GM19240 (cell line): ENCODE measurements at regions not wholly inside any gene's neighbourhood (a gene's known extent, or its start where the extent isn't known, plus 50 kb on each side); places are given as distances from the start of the nearest gene placed in this dataset.
"Not testable (repeated sequence)": the region's sequence is repeated elsewhere in the genome, so short reads cannot be mapped to it uniquely, and the experiment has no call there.

Source experiments
- DNase-seq: peaks from one replicate; pipeline ENCODE4 v3.0.0; 2011; ENCODE audit warnings: low spot score; ENCODE audit not compliant: insufficient read length

GRCh38 chr3:177804032-177804431 is 606.8 kb upstream of the TBL1XR1 start:
- no peak for DNase-seq

GRCh38 chr3:177804646-177805045 is 607.4 kb upstream of the TBL1XR1 start:
- no peak for DNase-seq

DNA sequence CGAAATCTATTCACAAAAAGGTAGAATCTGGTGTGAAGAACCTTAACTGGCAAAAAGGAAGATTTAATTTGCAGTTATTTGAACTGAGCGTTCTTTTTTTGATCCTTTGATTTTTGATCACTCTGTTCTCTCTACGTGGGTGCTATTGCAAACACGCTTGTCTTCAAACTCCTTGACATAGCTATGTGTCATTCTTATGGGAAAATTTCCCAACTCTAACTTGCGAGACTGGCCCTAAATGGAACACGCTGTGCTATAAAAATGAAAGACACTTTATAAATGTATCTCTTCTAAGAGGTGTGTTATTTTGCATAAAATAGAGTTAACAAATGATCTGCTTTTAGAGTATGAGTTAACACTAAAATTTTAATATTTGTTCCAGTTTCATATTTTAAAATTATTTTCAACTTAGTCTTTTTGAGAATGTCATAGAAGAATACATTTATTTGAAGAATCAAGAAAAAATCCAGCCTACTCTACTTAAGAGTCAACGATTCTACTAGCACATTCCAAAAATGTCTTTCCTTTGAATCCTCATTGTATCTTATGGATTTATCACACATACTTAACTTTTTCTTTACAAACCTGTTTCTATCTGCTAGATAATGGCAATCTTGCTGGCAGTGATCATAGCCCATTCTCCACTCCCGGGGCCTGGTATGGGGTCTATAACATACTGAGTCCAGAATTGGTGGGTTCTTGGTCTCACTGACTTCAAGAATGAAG is 610.0 kb upstream of the TBL1XR1 start:
- no peak for DNase-seq

DNA sequence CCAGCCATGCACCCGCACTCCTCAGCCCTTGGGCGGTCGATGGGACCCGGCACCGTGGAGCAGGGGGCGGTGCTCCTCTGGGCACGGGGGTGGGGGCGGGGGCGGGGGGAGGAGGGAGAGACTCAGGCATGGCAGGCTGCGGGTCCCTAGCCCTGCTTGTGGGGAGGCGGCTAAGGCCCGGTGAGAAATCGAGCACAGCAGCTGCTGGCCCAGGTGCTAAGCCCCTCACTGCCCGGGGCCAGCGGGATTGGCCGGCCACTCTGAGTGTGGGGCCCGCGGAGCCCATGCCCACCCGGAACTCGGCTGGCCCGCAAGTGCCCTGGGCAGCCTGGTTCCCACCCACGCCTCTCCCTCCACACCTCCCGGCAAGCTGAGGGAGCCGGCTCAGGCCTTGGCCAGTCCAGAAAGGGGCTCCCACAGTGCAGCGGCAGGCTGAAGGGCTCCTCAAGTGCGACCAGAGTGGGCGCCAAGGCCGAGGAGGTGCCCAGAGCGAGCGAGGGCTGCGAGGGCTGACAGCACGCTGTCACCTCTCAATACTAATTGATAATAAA is 611.7 kb upstream of the TBL1XR1 start:
- not testable (repeated sequence) for DNase-seq

DNA sequence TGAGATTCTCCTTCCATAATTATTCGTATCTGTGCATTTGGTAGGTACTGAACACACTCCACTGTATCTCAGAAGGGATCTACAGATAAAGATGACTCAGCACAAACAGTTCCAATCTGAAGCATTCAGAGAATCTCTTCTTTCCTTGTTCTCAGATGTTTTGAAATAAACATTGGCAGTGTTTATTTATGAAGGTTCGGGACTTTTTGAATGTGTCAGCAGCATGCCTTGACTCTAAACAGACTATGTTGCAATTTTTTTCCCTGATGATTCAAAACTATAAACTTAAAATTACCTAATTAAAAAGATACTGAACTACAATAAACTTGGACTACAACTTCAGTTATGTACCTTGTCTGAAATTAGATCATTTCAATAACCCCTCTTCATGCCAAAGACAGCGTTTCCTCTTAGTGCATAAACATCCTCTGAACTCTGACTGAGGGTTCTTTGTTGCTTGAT is 612.9 kb upstream of the TBL1XR1 start:
- DNase-seq, result no peak

DNA sequence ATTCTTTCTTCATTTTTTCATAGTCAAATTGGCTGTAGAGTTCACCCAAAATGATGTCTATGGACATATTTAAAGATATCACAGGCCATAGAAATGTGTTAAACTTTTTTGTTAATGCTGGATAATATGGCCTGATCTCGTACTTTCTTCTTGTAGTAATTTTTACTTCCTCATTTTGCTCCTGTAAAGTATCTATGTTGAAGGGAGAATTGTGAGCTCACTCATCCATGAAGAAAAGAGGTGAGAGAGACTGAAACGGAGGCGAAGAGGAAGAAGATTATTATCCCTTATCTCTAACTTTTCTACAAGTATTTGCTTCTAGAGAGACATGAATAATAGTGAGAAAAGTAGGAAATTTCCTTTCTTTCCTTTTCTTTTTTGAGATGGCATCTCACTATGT is 613.8 kb upstream of the TBL1XR1 start:
- DNase-seq, result no peak

- DNase-seq, result no peak
These were observed 614.6 kb upstream of the TBL1XR1 start for GRCh38 chr3:177811835-177812234.

DNA sequence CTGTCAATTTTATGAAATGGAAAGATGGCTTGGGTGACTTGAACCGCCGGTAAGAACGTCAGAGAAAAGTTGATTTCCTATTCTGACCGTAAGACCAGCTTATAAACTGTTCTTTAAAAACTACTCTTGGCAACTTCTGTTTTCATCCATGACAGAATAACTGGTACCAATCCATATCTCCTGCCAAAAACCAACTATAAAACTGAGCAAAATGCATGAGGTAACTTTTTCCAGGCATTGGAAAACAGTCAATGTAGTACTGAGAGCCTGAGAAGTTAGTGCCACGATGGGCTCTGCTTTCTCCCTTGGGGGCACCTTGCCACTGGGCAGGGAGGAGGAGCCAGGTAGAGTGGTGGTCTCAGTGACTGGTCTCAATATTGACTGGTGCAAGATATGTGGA is 615.2 kb upstream of the TBL1XR1 start:
- no peak for DNase-seq

DNA sequence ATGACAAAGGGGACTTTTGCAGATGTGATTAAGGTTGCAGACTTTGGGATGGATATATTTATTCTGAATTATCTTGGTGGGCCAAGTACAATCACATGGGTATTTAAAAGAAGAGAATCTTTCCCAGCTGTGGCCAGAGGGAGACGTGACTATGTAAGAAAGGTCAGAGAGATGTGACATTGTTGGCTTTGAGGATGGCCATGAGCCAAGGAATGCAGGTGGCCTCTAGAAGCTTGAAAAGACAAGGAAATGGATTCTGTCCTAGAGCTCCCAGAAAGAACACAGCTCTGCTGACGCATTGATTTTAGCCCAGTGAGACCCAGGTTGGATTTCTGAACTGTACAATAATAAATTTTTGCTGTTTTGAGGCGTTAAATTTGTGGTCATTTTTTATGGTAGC is 616.0 kb upstream of the TBL1XR1 start:
- no peak for DNase-seq

GRCh38 chr3:177816667-177817208 is 619.5 kb upstream of the TBL1XR1 start:
- no peak for DNase-seq

DNA sequence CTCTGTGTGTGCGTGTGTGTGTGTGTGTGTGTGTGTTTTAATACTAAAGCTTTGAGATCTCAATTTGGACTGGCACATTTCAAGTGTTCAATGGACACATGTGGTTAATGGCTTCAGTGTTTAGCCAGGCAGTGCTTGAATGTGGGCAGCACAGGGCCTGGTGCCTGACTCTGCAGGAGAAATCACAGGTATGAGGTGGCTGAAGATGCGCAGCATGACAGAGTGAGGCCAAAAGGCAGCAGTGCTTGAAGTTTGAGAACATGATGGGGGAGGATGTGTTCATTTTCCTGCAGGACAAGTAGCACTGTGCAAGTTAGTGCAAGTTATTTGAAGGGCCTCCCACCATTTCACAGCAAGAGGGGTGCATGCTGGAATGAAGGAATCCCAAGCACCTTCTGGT is 620.5 kb upstream of the TBL1XR1 start:
- no peak for DNase-seq

- no peak for DNase-seq
These were observed 621.5 kb upstream of the TBL1XR1 start for GRCh38 chr3:177818712-177819240.

DNA sequence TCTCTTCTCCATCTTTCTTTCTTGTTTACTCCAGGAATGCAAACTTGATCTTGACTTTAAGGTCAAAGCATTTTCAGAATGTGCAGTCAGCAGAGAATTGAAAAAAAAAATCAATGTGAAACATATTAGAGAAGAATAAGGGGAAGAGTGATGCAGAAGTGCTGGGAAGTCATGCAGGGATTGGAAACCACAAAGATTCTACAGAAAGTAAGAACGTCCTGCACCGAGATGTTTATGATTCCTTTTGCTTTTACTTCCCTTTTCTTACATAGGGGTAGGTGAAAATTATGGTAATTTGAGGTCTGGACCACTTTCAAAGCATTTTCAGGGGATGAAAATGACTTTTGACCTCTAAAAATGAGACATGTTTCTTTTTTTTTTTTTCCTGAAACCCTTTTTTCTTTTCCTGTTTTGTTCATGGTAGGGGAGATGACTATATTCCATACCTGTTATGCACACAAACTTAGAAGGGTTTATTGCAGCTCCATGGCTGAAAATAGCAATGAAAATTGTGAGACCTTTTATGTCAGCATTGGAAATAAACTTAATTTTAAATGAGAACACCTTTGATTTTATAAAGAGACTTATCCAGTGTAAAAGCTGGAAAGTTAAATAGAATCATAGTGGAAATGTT is 623.5 kb upstream of the TBL1XR1 start:
- peak; percentile 10 for DNase-seq

DNA sequence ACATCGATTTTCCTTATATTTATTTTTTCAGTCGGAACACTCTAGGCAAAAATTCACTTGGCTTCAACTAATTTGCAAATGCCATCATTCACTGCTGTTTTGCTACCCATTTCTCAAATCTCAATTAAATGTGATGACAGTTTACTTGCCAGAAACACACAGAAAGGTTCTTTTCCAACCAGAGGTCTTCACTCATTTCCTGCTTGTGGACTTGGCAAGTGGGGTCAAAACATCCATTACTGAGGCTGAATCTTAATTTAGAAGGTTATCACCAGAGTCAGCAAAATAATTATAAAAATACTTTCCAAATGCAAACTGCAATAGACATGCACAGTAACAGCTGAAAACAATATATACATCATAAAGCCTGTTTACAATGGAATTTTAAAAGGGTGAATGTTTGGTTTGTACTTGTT is 625.4 kb upstream of the TBL1XR1 start:
- no peak for DNase-seq

- DNase-seq, result no peak
These were observed 626.5 kb upstream of the TBL1XR1 start for GRCh38 chr3:177823701-177824189.

- no peak for DNase-seq
These were observed 627.0 kb upstream of the TBL1XR1 start for GRCh38 chr3:177824190-177824786.

DNA sequence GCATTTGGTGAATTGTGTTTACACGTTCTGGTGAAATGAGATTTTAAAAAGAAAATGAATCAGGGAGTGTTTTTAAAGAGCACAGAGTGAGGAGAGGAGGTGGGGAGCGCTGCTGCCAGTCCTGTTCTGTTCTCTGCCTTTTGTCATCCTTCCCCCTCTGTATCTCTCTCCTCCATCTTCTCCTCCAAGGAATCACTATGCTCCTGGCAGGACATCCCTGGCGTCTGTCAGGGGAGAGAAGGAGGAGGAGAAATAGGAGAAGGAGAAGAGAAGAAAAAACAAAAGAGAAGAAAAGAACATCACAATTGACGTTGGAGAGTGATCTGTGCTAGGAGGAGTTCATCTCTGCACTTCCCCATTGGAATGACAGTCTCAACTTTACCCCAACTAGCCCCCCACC is 627.6 kb upstream of the TBL1XR1 start:
- DNase-seq, result no peak

DNA sequence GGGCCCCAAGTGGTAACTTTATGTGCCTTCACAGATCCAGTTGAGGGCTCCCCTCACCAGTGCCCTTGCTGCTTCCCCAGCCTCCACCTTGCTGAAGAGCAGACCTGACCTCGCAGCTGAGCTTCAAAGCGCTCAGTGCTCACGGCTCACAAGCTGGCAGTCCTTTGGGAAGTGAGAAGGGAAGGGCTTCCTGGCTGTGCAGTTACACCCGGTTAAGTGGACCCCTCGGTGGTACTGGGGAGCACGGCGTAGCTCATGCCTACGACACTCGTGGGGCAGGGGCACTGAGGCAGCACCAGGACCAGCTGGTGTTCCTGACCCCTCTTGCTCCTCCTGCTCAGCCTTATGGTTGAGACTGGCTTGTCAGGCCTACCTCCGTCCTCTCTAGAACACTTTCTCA is 629.0 kb upstream of the TBL1XR1 start:
- no peak for DNase-seq

GRCh38 chr3:177827511-177828207 is 630.4 kb upstream of the TBL1XR1 start:
- DNase-seq, result no peak

GRCh38 chr3:177828208-177828565 is 630.9 kb upstream of the TBL1XR1 start:
- DNase-seq, result no peak

- no peak for DNase-seq
These were observed 633.1 kb upstream of the TBL1XR1 start for GRCh38 chr3:177830411-177830849.
